Stimulated activated CD4-positive, alpha-beta T cell treated with anti-CD3 and anti-CD28 coated beads, Interleukin-1b, Interleukin-23, amount 100 ng/mL, for 48 hours (primary cell): ENCODE measurements at regions not wholly inside any gene's neighbourhood (a gene's known extent, or its start where the extent isn't known, plus 50 kb on each side); places are given as distances from the start of the nearest gene placed in this dataset.

Source experiments
- DNase-seq: peaks from one replicate; pipeline ENCODE4 v3.0.0-alpha.2; 2020

DNA sequence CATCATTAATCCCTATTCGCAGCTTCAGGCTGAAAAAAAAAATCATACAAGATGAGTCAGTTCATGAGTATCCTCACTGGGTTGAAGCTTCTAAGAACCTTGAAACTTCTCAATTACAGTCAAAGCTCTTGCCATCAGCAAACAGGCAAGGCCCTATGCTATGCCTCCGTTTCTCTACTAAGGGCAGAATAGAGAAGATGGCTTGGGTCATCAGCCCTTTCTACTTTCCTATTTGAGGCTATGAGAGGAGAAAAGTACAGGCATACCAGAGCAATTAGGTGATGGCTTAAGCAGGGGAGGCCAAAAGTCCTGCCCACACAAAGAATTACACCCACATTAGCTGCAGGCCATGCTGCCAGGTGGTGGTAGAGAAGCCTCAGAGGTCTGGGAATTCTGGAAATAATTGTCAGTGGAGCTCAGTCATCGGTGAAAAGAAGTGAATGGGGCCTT lies 89.0 kb downstream of the MRPL46 start:
- DNase-seq = no peak

GRCh38 chr15:88377509-88377908 lies 89.7 kb downstream of the MRPL46 start:
- no peak for DNase-seq

GRCh38 chr15:88376574-88377174 lies 90.5 kb downstream of the MRPL46 start:
- no peak for DNase-seq

DNA sequence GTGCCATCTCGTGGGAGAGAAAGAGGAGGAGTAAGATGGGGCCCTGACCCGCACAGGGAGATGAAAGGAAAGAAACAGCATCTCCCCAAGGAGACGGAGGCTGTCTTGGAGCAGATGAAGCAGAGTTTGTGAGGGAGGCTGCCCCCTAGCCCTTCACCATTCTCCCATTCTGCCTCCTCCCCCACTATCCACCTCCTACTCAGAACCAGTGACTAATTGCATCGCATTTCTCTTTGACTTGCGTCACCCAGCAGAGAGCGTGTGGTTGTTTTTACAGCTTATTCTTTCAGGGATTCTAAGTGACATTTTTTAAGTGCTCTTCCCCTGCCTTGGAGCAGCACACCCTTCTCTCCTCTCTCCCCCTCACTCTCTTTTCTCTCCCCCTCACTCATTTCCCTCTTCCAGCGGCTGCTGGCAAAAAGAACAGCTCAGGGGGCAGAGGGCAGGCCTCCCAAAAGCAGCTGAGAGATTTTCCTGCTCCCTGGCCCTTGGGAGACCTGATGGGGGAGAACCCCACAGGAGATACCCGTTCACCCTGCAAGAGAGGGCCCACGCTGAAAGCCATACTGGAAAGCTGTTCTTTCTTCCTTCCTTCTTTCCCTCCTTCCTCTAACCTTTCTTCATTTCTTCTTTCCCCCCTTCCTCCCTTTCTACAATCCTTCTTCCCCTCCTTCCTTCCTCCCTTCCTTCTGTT lies 91.8 kb downstream of the MRPL46 start:
- DNase-seq = no peak

DNA sequence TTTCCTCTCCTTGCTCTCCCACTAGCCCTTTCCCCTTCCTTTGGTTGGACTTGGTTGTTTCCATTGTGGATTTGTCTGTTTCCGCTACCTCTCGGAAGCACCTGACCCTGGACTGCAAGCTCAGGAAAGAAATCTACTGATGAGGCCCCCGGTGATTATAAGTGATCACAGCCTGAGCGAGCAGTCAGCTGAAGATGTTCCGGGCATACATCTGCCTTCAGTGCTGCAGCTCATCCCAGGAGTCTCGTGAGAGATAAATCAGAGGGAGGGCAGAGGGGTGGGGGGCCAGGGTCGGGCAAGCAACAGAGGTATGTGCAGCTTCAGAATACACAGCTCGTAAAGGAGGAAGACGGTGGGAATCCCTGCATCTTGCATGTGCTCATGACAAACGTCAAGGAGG lies 102.1 kb downstream of the MRPL46 start:
- no peak for DNase-seq

- DNase-seq = no peak
Measured at GRCh38 chr15:88348579-88349230, 92.2 kb upstream of the NTRK3 start.

- no peak for DNase-seq
Measured at GRCh38 chr15:88345962-88346361, 89.4 kb upstream of the NTRK3 start.

DNA sequence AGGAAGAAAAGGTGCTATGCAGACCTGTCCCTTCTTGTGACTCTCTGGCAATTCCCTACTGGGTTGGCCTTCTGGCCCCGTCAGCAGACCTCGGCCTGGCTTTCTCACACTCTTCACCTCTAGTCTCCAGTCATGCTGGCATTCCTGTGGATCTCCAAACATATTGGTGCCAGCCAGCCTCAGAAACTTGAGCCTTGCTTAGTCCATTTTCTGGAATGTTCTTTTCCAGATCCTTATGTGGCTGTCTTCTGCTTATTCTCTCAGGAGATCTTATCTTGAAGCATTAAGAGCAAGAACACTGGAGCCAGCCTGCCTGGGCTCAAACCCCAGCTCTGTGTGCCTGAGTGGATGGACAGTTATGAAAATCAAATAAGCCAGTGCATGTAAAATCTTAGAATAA lies 88.2 kb upstream of the NTRK3 start:
- DNase-seq = no peak

- DNase-seq = no peak
Measured at GRCh38 chr15:88342666-88343065, 86.1 kb upstream of the NTRK3 start.

- no peak for DNase-seq
Measured at GRCh38 chr15:88341653-88342052, 85.1 kb upstream of the NTRK3 start.

GRCh38 chr15:88341006-88341405 lies 84.5 kb upstream of the NTRK3 start:
- no peak for DNase-seq

GRCh38 chr15:88337993-88338392 lies 81.5 kb upstream of the NTRK3 start:
- no peak for DNase-seq

DNA sequence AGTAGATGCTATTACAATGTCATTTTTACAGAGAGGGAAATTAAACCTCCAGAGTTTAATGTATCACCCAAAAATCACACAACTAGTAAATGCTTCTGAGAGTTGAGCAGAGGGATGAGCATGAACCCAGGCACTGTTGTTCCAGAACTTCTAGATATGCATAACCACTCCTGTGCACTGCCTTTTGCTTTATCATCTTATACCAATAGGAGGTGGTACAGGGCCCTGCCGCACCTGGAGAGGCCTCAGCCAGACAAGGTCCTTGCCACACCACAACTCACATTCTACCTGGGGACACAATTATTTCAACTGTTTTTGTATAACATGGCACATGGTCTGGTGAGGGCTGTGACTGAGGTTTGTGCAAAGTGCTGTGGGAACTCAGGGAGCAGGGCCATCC lies 78.5 kb upstream of the NTRK3 start:
- DNase-seq = no peak

- no peak for DNase-seq
Measured at GRCh38 chr15:88334436-88334835, 77.9 kb upstream of the NTRK3 start.

GRCh38 chr15:88331291-88331690 lies 74.8 kb upstream of the NTRK3 start:
- peak; percentile 60 for DNase-seq

GRCh38 chr15:88326924-88327323 lies 70.4 kb upstream of the NTRK3 start:
- DNase-seq = no peak

DNA sequence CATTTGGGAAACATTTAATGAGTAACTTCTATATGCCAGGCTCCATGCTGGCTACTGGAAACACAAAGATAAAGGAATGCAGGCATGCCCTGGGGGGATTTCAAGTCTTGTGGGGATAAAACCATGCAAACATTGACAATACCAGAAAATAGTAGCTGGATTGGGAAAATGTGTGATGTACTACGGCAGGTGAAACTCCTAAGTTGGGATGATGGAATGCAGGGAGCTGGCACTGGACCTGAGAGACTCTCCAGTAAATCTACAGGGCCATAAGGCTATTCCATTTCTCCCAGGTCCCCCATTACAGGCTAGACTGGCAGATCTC lies 68.2 kb upstream of the NTRK3 start:
- no peak for DNase-seq

DNA sequence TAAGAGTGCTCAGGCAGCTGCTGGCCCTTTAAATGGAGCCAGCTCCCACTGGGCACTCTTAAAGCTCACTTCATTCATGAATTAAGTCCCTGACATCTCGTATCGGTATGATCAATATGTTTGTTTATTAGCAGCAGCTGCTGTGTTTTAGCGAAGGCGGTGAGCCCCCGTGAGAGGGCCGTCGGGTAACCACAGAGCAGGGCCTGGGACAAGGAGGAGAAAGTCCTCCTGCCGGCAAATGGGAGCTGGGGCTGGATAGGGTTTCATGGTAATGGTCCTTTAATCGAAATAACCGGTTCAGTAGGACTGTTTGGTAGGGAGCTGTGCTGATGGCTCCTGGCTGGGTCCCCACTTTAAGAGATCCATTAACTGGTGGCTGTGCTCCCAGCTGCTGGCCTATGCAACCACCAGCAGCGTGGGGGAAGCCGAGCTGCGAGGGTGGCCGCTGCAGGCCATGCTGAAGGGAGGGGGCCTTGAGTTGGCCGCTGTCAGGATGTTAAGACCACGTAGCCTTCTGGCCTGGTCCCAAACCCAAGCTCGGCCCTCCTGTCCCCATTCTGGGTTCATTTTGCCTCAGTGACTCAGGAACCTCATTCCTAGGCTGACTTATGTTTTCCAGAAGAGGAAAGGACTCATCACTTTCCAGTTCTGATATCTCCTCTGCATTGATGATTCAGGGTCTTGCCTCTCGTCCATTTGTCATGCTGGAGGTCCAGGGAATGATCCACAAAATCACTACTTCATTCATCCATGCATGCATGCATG lies 67.6 kb upstream of the NTRK3 start:
- no peak for DNase-seq

DNA sequence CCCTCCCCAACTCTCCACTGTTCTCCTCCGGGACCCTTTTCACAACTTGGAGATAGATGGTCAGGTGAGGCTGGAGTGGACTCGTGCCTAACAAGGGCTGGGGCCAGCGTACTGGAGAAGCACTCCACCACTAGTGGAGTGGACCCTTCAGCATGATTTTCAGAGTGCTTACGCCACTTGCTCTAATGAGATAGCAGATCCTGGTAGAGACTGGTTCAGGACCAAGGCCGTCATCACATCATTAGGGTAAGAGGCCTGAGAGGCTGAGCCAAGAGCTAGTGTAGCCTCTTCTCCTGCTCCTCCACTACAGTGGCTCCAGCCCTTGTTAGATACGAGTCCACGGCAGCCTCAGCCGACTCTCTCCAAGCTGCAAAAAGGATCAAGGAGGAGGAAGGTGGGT lies 66.9 kb upstream of the NTRK3 start:
- no peak for DNase-seq

GRCh38 chr15:88322461-88322860 lies 65.9 kb upstream of the NTRK3 start:
- DNase-seq = no peak

GRCh38 chr15:88321271-88321670 lies 64.7 kb upstream of the NTRK3 start:
- no peak for DNase-seq

- DNase-seq = no peak
Measured at GRCh38 chr15:88316586-88316985, 60.0 kb upstream of the NTRK3 start.

DNA sequence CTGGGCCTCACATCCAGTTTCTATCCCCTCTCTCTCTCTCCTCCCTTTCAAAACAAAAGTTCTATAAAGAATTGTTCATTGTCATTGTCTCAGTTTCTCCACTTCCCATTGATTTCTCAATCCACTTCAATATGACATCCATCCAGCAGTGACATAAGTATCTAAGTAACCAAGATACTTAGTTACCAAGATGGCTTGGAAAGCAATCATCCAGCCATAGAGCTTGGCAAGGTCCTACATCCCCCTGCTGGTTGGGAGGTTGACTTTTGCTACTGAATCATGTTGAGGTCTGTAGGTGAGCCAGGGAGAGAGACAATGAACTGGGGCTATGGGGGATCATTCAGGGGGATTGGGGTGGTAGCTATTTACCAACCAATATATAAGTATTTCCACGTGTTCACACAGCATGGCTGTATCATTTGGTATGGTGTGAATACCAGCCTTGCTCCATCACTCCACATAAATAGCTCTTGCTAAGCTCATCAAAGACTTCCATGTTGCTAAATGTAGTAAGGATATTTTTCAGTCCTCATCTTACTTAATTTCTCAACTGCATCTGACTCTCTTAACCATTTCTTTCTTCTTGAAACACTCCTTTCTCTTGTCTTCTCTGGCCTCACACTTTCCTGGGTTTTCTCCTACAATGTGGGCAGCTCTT lies 58.8 kb upstream of the NTRK3 start:
- DNase-seq = no peak
